HCT116 (cell line): ENCODE measurements at regions not wholly inside any gene's neighbourhood (a gene's known extent, or its start where the extent isn't known, plus 50 kb on each side); places are given as distances from the start of the nearest gene placed in this dataset.

ENCODE experiments used
- ATAC-seq: fragments of 200-7000 bp; cut with Tn5 transposase; 2 replicates; pipeline ENCODE4 v1.9.1; 2020; ENCODE audit warnings: mild to moderate bottlenecking, moderate library complexity
- BruUV-seq: library from RNA; stranded (reverse); fragments of 400-500 nt; replicated peaks from 2 replicates; lab custom pipeline; 2021; lab: Mats Ljungman, UMichigan
- CTCF ChIA-PET: fragments of 300-600 bp; sonication (Branson Sonifier 250); formaldehyde crosslinking; loops from one replicate; lab custom pipeline; 2021; ENCODE audit warnings: antibody characterized with exemption; lab: Charles Lee
- POLR2A ChIA-PET: fragments of 300-600, 350-600 bp; sonication (Branson Sonifier 250); formaldehyde crosslinking; loops from one replicate; lab custom pipeline; 2021; ENCODE audit warnings: antibody characterized with exemption; lab: Charles Lee
- RAD21 ChIA-PET, 2 experiments: fragments of 300-600 bp; sonication (Branson Sonifier 250); formaldehyde crosslinking; loops; one replicate each; lab custom pipeline; 2023; ENCODE audit warnings: low total read pairs in 2 of 2; ENCODE audit not compliant: uncharacterized antibody in 2 of 2, unreplicated experiment in 2 of 2, low non-redundant PET in 1 of 2; lab: Charles Lee
- DNase-seq: peaks from one replicate; pipeline ENCODE4 v3.0.0-alpha.2; 2010; ENCODE audit warnings: low read depth, low spot score
- H2AFZ ChIP-seq: fragments of 200-600 bp; shearing (Covaris generic), sonication (generic); 2 replicates; pipeline ENCODE4 v1.6.1; 2017; ENCODE audit warnings: low read depth, mixed run types, mixed read lengths, antibody characterized with exemption, low read length; ENCODE audit not compliant: poor library complexity, severe bottlenecking
- H3K27ac ChIP-seq: 2 replicates; pipeline ENCODE4 v1.5.1; 2012; ENCODE audit warnings: low read depth, low read length
- H3K27me3 ChIP-seq: fragments of 200-600 bp; sonication (generic); 2 replicates; pipeline ENCODE4 v1.6.1; 2016; ENCODE audit warnings: mixed run types, low read length, mixed read lengths; ENCODE audit not compliant: insufficient read depth
- H3K36me3 ChIP-seq, 2 experiments: fragments of 200-500 bp in 1 of 2; fragments of 200-600 bp in 1 of 2; sonication (Bioruptor generic) in 1 of 2; sonication (generic) in 1 of 2; 2 replicates each; pipeline versions ENCODE4 v1.5.1 to v1.6.1; 2014 to 2016; ENCODE audit warnings: low read length in 2 of 2, inconsistent platforms in 1 of 2, mixed read lengths in 1 of 2, mixed run types in 1 of 2; ENCODE audit not compliant: insufficient read depth in 2 of 2, control insufficient read depth in 1 of 2
- H3K4me1 ChIP-seq, 2 experiments: fragments of 200-600 bp in 1 of 2; sonication (generic) in 1 of 2; 2 replicates each; pipeline versions ENCODE4 v1.5.1 to v1.6.1; 2012 to 2017; ENCODE audit warnings: low read length in 2 of 2, inconsistent platforms in 1 of 2, mild to moderate bottlenecking in 1 of 2, mixed read lengths in 1 of 2, mixed run types in 1 of 2, moderate library complexity in 1 of 2; ENCODE audit not compliant: insufficient read depth in 2 of 2, control insufficient read depth in 1 of 2
- H3K4me2 ChIP-seq: fragments of 200-600 bp; sonication (generic); 2 replicates; pipeline ENCODE4 v1.6.1; 2017; ENCODE audit warnings: mixed run types, low read length, mixed read lengths
- H3K4me3 ChIP-seq, 2 experiments: fragments of 200-600 bp in 1 of 2; sonication (generic) in 1 of 2; replicated peaks in 1 of 2; 2 replicates each; pipeline ENCODE4 v1.5.1; 2011 to 2016; ENCODE audit warnings: low read length in 2 of 2, control low read depth in 1 of 2, low read depth in 1 of 2, mild to moderate bottlenecking in 1 of 2, mixed read lengths in 1 of 2, mixed run types in 1 of 2
- H3K79me2 ChIP-seq: fragments of 200-600 bp; sonication (generic); 2 replicates; pipeline ENCODE4 v1.6.1; 2017; ENCODE audit warnings: mild to moderate bottlenecking, mixed run types, low read length, moderate library complexity, mixed read lengths; ENCODE audit not compliant: insufficient read depth
- H3K9ac ChIP-seq: fragments of 200-600 bp; sonication (generic); 2 replicates; pipeline ENCODE4 v1.6.1; 2016; ENCODE audit warnings: low read length, mixed read lengths
- H3K9me2 ChIP-seq: fragments of 200-600 bp; sonication (generic), shearing (Covaris generic); 2 replicates; pipeline ENCODE4 v1.6.1; 2017; ENCODE audit warnings: mixed run types, mild to moderate bottlenecking, moderate library complexity; ENCODE audit not compliant: insufficient read depth
- H3K9me3 ChIP-seq, 2 experiments: fragments of 200-500 bp in 1 of 2; fragments of 200-600 bp in 1 of 2; sonication (Bioruptor generic) in 1 of 2; sonication (generic) in 1 of 2; 2 replicates each; pipeline ENCODE4 v1.6.1; 2014 to 2017; ENCODE audit warnings: low read length in 2 of 2, mixed read lengths in 2 of 2, inconsistent platforms in 1 of 2, low read depth in 1 of 2, mild to moderate bottlenecking in 1 of 2, mixed run types in 1 of 2, moderate library complexity in 1 of 2; ENCODE audit not compliant: control insufficient read depth in 1 of 2, insufficient read depth in 1 of 2
- H4K20me1 ChIP-seq: fragments of 200-600 bp; sonication (generic), shearing (Covaris generic); 2 replicates; pipeline ENCODE4 v1.6.1; 2017; ENCODE audit warnings: mixed run types, mild to moderate bottlenecking, moderate library complexity; ENCODE audit not compliant: insufficient read depth
- CBX3 ChIP-seq: IDR thresholded peaks from 2 replicates; pipeline ENCODE4 v1.6.1; 2012; ENCODE audit warnings: low read depth
- CEBPB ChIP-seq: IDR thresholded peaks from 2 replicates; pipeline ENCODE4 v1.6.1; 2012; ENCODE audit warnings: low read depth
- CTCF ChIP-seq, 3 experiments: fragments of 200-600 bp in 1 of 3; sonication (generic) in 1 of 3; IDR thresholded peaks in 2 of 3; conservative IDR thresholded peaks in 1 of 3; 2 replicates each; pipeline ENCODE4 v1.5.1; 2012 to 2017; ENCODE audit warnings: low read depth in 2 of 3, low read length in 2 of 3, antibody characterized with exemption in 1 of 3, borderline replicate concordance in 1 of 3, control low read depth in 1 of 3, mild to moderate bottlenecking in 1 of 3, mixed read lengths in 1 of 3, mixed run types in 1 of 3, moderate library complexity in 1 of 3; ENCODE audit not compliant: insufficient read depth in 1 of 3
- POLR2A ChIP-seq: IDR thresholded peaks from 2 replicates; pipeline ENCODE4 v1.7.0; 2011; ENCODE audit warnings: borderline replicate concordance; ENCODE audit not compliant: insufficient read depth, insufficient read length; ENCODE audit errors: extremely low read depth
- POLR2AphosphoS5 ChIP-seq: IDR thresholded peaks from 2 replicates; pipeline ENCODE4 v1.6.1; 2011; ENCODE audit warnings: mild to moderate bottlenecking, low read depth, low read length, moderate library complexity
- SRF ChIP-seq: IDR thresholded peaks from 2 replicates; pipeline ENCODE4 v1.6.1; 2012; ENCODE audit warnings: low read depth
- YY1 ChIP-seq: IDR thresholded peaks from 2 replicates; pipeline ENCODE4 v1.6.1; 2011; ENCODE audit warnings: low read length, low read depth, moderate library complexity, mild to moderate bottlenecking; ENCODE audit not compliant: insufficient replicate concordance; ENCODE audit errors: extremely low read depth
- intact Hi-C: fragments of 100-400 bp; cut with micrococcal nuclease; formaldehyde crosslinking; loops from 2 replicates; pipeline ENCODE4 v1.10.0; 2022

GRCh38 chr15:62782896-62783295 lies 259.7 kb upstream of the TPM1 start:
- ChIA-PET RAD21 (interaction anchor here (1.0 to 1.1 kb wide), 2 partner anchors 310 kb away, joined by 3 read pairs; no protein-coding TSS in a partner anchor), POLR2A (no interaction called here), CTCF (interaction anchor here (1.0 to 1.5 kb wide), 3 partner anchors 12 to 312 kb away, joined by 3 to 9 read pairs (median 5); no protein-coding TSS in a partner anchor)
- no peak overlapping the region for H3K4me2 ChIP-seq
- no peaks in the 10 kb centered on the region for H3K36me3 ChIP-seq
- H2AFZ ChIP-seq = no peak overlapping the region
- H3K79me2 ChIP-seq = no peaks in the 10 kb centered on the region
- H4K20me1 ChIP-seq = no peaks in the 10 kb centered on the region
- H3K27me3 ChIP-seq = no peaks in the 10 kb centered on the region
- H3K9ac ChIP-seq = no peak overlapping the region
- no TSS peak for BruUV-seq
- H3K9me3 ChIP-seq = no peaks in the 10 kb centered on the region
- no peak overlapping the region for H3K4me3 ChIP-seq
- H3K27ac ChIP-seq = no peak overlapping the region
- DNase-seq (no peak), ATAC-seq (no peak)
- TF ChIP-seq CTCF (IDR thresholded peaks at IDR 0.05 in 2 of 3, conservative IDR thresholded peaks at IDR 0.05 in 1 of 3; ENCODE audit: borderline replicate concordance in 1 of 3, insufficient read depth in 1 of 3, low read depth in 2 of 3, low read length in 2 of 3) = no peak
- no peak for TF ChIP-seq CBX3
- no peak for TF ChIP-seq SRF
- TF ChIP-seq CEBPB = no peak
- no peak for TF ChIP-seq YY1
- no peak for TF ChIP-seq POLR2AphosphoS5
- TF ChIP-seq POLR2A = no peak
- no peaks in the 10 kb centered on the region for H3K9me2 ChIP-seq
- H3K4me1 ChIP-seq = no peaks in the 10 kb centered on the region; a peak in 1 of 4 replicates
- intact Hi-C loops = loop anchor here (1.0 kb wide), 2 partner anchors 310 to 620 kb away; no protein-coding TSS in a partner anchor
